Caco-2 (cell line): ENCODE measurements at regions not wholly inside any gene's neighbourhood (a gene's known extent, or its start where the extent isn't known, plus 50 kb on each side); places are given as distances from the start of the nearest gene placed in this dataset.

ENCODE experiments used
- BruUV-seq: library from RNA; stranded (reverse); fragments of 400-500 nt; replicated peaks from 2 replicates; lab custom pipeline; 2021; lab: Mats Ljungman, UMichigan
- CTCF ChIA-PET: fragments of 300-600 bp; sonication (Branson Sonifier 250); formaldehyde crosslinking; loops from one replicate; lab custom pipeline; 2022; ENCODE audit warnings: antibody characterized with exemption; lab: Charles Lee
- POLR2A ChIA-PET: fragments of 300-600 bp; sonication (Branson Sonifier 250); formaldehyde crosslinking; loops from one replicate; lab custom pipeline; 2022; ENCODE audit warnings: antibody characterized with exemption; lab: Charles Lee
- DNase-seq, 2 experiments: peaks; one replicate each; pipeline versions ENCODE4 v3.0.0 to v3.0.0-alpha.2; 2020 to 2022
- H3K27me3 ChIP-seq: replicated peaks from 2 replicates; pipeline ENCODE4 v1.6.0; 2011; ENCODE audit warnings: low read length; ENCODE audit not compliant: control insufficient read depth, insufficient read depth
- H3K36me3 ChIP-seq: 2 replicates; pipeline ENCODE4 v1.5.1; 2011; ENCODE audit warnings: low read length; ENCODE audit not compliant: control insufficient read depth, insufficient read depth
- H3K4me1 ChIP-seq: fragments of 250-450 bp; sonication (Bioruptor Pico); 2 replicates; pipeline ENCODE4 v1.5.1; 2020; ENCODE audit warnings: mild to moderate bottlenecking
- H3K4me3 ChIP-seq: 2 replicates; pipeline ENCODE4 v1.5.1; 2011; ENCODE audit warnings: low read depth, mild to moderate bottlenecking, control low read depth, low read length
- H3K9me3 ChIP-seq: fragments of 250-450 bp; sonication (Bioruptor Pico); 2 replicates; pipeline ENCODE4 v1.5.1; 2020; ENCODE audit warnings: mild to moderate bottlenecking, moderate library complexity
- H3K27ac Mint-ChIP-seq: one replicate; pipeline ENCODE4 v1.8.0; 2022; ENCODE audit warnings: mixed read lengths; ENCODE audit not compliant: unreplicated experiment
- H3K27me3 Mint-ChIP-seq: one replicate; pipeline ENCODE4 v1.8.0; 2022; ENCODE audit warnings: mixed read lengths; ENCODE audit not compliant: insufficient read depth, unreplicated experiment
- H3K36me3 Mint-ChIP-seq: one replicate; pipeline ENCODE4 v1.8.0; 2022; ENCODE audit warnings: mild to moderate bottlenecking, mixed read lengths; ENCODE audit not compliant: insufficient read depth, unreplicated experiment
- H3K4me1 Mint-ChIP-seq: one replicate; pipeline ENCODE4 v1.8.0; 2022; ENCODE audit warnings: low read depth, mixed read lengths; ENCODE audit not compliant: unreplicated experiment
- H3K4me3 Mint-ChIP-seq: one replicate; pipeline ENCODE4 v1.8.0; 2022; ENCODE audit warnings: mild to moderate bottlenecking, moderate library complexity, mixed read lengths; ENCODE audit not compliant: unreplicated experiment
- H3K9me3 Mint-ChIP-seq: one replicate; pipeline ENCODE4 v1.8.0; 2022; ENCODE audit warnings: mixed read lengths; ENCODE audit not compliant: unreplicated experiment
- intact Hi-C: fragments of 100-400 bp; cut with micrococcal nuclease; formaldehyde crosslinking; loops from one replicate; pipeline ENCODE4 v1.10.0; 2022; ENCODE audit not compliant: unreplicated experiment
- TF ChIP-seq, protein P1 (sequence below), 2 experiments: fragments of 200-600 bp in 1 of 2; IDR thresholded peaks; 1 replicate in 1 of 2; 2 replicates in 1 of 2; pipeline versions ENCODE4 v1.5.1 to v1.8.0; 2011 to 2022; ENCODE audit warnings: antibody characterized with exemption in 1 of 2, control low read depth in 1 of 2, inconsistent platforms in 1 of 2, low read depth in 1 of 2, low read length in 1 of 2, mild to moderate bottlenecking in 1 of 2, moderate library complexity in 1 of 2; ENCODE audit not compliant: insufficient read depth in 1 of 2, severe bottlenecking in 1 of 2, unreplicated experiment in 1 of 2

DNA sequence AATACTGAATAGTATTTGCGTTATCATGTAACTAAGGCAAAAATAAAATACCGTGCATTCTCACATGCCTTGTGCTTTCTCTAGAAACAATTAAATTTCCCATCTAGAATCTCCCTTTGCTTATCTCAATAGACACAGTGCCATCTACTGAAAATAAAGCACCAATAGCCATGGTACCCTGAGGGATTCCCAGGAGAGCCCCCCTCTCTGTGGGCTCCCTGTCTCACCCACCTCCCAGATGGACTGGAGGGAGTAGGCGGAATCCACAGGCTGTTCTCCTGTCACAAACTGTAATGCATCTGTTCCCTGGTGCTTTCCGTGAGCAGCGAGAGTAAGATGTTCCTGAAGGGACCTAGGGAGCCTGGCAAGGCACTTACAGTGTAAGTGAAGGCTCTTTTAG is 112.4 kb upstream of the UPP2 start:
- intact Hi-C loops: no loop called here
- ChIA-PET CTCF (no interaction called here), POLR2A (no interaction called here)
- Mint-ChIP-seq H3K9me3 (no peaks in the 10 kb centered on the region), H3K36me3 (no peaks in the 10 kb centered on the region), H3K27ac (no peak overlapping the region), H3K27me3 (peaks cover 9% of the 10 kb centered on the region), H3K4me3 (no peak overlapping the region), H3K4me1 (no peaks in the 10 kb centered on the region)
- TF ChIP-seq, protein P1, sequence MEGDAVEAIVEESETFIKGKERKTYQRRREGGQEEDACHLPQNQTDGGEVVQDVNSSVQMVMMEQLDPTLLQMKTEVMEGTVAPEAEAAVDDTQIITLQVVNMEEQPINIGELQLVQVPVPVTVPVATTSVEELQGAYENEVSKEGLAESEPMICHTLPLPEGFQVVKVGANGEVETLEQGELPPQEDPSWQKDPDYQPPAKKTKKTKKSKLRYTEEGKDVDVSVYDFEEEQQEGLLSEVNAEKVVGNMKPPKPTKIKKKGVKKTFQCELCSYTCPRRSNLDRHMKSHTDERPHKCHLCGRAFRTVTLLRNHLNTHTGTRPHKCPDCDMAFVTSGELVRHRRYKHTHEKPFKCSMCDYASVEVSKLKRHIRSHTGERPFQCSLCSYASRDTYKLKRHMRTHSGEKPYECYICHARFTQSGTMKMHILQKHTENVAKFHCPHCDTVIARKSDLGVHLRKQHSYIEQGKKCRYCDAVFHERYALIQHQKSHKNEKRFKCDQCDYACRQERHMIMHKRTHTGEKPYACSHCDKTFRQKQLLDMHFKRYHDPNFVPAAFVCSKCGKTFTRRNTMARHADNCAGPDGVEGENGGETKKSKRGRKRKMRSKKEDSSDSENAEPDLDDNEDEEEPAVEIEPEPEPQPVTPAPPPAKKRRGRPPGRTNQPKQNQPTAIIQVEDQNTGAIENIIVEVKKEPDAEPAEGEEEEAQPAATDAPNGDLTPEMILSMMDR (IDR thresholded peaks at IDR 0.05; ENCODE audit: insufficient read depth in 1 of 2, low read depth in 1 of 2, low read length in 1 of 2, severe bottlenecking in 1 of 2, unreplicated experiment in 1 of 2): peak in 1 of 2 experiments; percentile 7
- no TSS peak for BruUV-seq
- H3K36me3 ChIP-seq: no peaks in the 10 kb centered on the region
- no peaks in the 10 kb centered on the region; the same call in 1 of the 2 replicates for H3K27me3 ChIP-seq
- H3K4me3 ChIP-seq: no peak overlapping the region
- DNase-seq: no peak
- H3K4me1 ChIP-seq: no peaks in the 10 kb centered on the region
- no peaks in the 10 kb centered on the region for H3K9me3 ChIP-seq

DNA sequence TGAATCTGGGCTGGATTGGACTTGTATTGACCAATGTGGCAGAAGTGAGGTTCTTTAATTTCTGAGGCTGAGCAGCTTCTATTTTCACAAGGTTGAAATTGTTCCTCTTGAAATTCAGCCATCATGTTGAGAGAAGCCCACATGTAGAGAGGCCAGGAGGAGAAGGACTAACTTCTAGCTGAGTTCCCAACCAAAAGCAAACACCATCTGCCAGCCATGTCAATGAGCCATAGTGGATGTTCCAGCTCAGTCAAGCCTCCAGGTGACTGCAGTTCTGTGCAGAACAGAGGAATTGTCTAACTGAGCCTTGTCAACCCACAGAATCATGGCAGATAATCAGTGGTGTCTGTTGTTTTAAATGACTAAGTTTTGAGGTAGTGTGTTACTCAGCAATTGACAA is 110.6 kb upstream of the ACVR1 start:
- intact Hi-C loops: no loop called here
- TF ChIP-seq, protein P1 (IDR thresholded peaks at IDR 0.05; ENCODE audit: insufficient read depth in 1 of 2, low read depth in 1 of 2, low read length in 1 of 2, severe bottlenecking in 1 of 2, unreplicated experiment in 1 of 2): no peak
- Mint-ChIP-seq H3K4me3 (no peak overlapping the region), H3K9me3 (peaks cover 8% of the 10 kb centered on the region), H3K27ac (no peak overlapping the region), H3K27me3 (peaks cover 9% of the 10 kb centered on the region), H3K4me1 (no peaks in the 10 kb centered on the region), H3K36me3 (no peaks in the 10 kb centered on the region)
- ChIA-PET POLR2A (no interaction called here), CTCF (no interaction called here)
- Histone ChIP-seq H3K4me3 (no peak overlapping the region), H3K9me3 (no peaks in the 10 kb centered on the region), H3K36me3 (no peaks in the 10 kb centered on the region), H3K4me1 (no peaks in the 10 kb centered on the region), H3K27me3 (no peaks in the 10 kb centered on the region)
- no TSS peak for BruUV-seq
- DNase-seq: no peak

DNA sequence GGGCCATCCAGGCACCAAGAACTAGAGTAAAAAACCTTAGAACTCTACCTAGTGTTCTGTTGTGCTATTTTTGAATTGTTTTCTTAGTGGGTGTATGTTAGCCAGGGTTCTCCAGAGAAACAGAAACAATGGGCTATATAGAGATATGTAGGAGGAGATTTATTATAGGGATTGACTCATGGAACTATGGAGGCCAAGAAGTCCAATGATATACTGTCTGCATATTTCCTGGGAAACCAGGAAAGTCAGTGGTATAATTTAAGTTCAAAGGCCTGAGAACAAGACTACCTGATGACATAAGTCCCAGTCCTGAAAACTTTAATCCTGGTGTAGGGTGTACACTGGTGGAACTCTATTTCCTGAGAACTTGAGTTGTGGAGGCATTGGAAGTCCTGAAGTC is 108.7 kb upstream of the ACVR1 start:
- no peak for DNase-seq
- POLR2A ChIA-PET: no interaction called here
- H3K27ac Mint-ChIP-seq: no peak overlapping the region

More for the DNA sequence above, 108.7 kb upstream of the ACVR1 start:
- Histone ChIP-seq H3K4me1 (no peaks in the 10 kb centered on the region), H3K4me3 (no peak overlapping the region), H3K36me3 (no peaks in the 10 kb centered on the region), H3K27me3 (no peaks in the 10 kb centered on the region), H3K9me3 (peaks cover 10% of the 10 kb centered on the region; the same call in 1 of the 2 replicates)
- H3K9me3 Mint-ChIP-seq: peaks cover 8% of the 10 kb centered on the region
- no peaks in the 10 kb centered on the region for H3K36me3 Mint-ChIP-seq
- no peak overlapping the region for H3K4me3 Mint-ChIP-seq
- no TSS peak for BruUV-seq
- CTCF ChIA-PET: no interaction called here
- intact Hi-C loops: no loop called here
- no peaks in the 10 kb centered on the region for H3K4me1 Mint-ChIP-seq
- peaks cover 6% of the 10 kb centered on the region for H3K27me3 Mint-ChIP-seq
- TF ChIP-seq, protein P1 (IDR thresholded peaks at IDR 0.05; ENCODE audit: insufficient read depth in 1 of 2, low read depth in 1 of 2, low read length in 1 of 2, severe bottlenecking in 1 of 2, unreplicated experiment in 1 of 2): no peak
